GM19468 (cell line): ENCODE measurements at regions not wholly inside any gene's neighbourhood (a gene's known extent, or its start where the extent isn't known, plus 50 kb on each side); places are given as distances from the start of the nearest gene placed in this dataset.
"Not testable (repeated sequence)": the region's sequence is repeated elsewhere in the genome, so short reads cannot be mapped to it uniquely, and the experiment has no call there.

ENCODE experiments used
- ATAC-seq: cut with Tn5 transposase; IDR thresholded peaks from one replicate; pipeline ENCODE4 v1.9.1; 2021; ENCODE audit warnings: mild to moderate bottlenecking, moderate library complexity, moderate number of reproducible peaks; ENCODE audit not compliant: unreplicated experiment; ENCODE audit errors: extremely low read depth

- ATAC-seq, result no peak
These were observed 352.4 kb upstream of the CLEC14A start for GRCh38 chr14:38608244-38608643.

GRCh38 chr14:38605193-38606114 lies 349.6 kb upstream of the CLEC14A start:
- no peak for ATAC-seq

GRCh38 chr14:38600572-38600971 lies 344.7 kb upstream of the CLEC14A start:
- ATAC-seq, result not testable (repeated sequence)

GRCh38 chr14:38593476-38593875 lies 337.6 kb upstream of the CLEC14A start:
- no peak for ATAC-seq

GRCh38 chr14:38592764-38593442 lies 337.0 kb upstream of the CLEC14A start:
- ATAC-seq, result no peak

GRCh38 chr14:38589747-38590350 lies 334.0 kb upstream of the CLEC14A start:
- no peak for ATAC-seq

GRCh38 chr14:38583471-38583870 lies 327.6 kb upstream of the CLEC14A start:
- no peak for ATAC-seq

- no peak for ATAC-seq
These were observed 322.4 kb upstream of the CLEC14A start for GRCh38 chr14:38578278-38578681.

- ATAC-seq, result no peak
These were observed 311.8 kb upstream of the CLEC14A start for GRCh38 chr14:38567703-38568102.

GRCh38 chr14:38561657-38562056 lies 305.8 kb upstream of the CLEC14A start:
- ATAC-seq, result no peak

GRCh38 chr14:38559711-38560110 lies 303.8 kb upstream of the CLEC14A start:
- ATAC-seq, result no peak

GRCh38 chr14:38557391-38557790 lies 301.5 kb upstream of the CLEC14A start:
- not testable (repeated sequence) for ATAC-seq

- ATAC-seq, result no peak
These were observed 300.4 kb upstream of the CLEC14A start for GRCh38 chr14:38556252-38556651.

GRCh38 chr14:38554026-38554425 lies 298.1 kb upstream of the CLEC14A start:
- no peak for ATAC-seq

- ATAC-seq, result no peak
These were observed 297.7 kb upstream of the CLEC14A start for GRCh38 chr14:38553586-38553985.

- ATAC-seq, result no peak
These were observed 293.7 kb upstream of the CLEC14A start for GRCh38 chr14:38549564-38549963.

GRCh38 chr14:38547961-38548490 lies 292.1 kb upstream of the CLEC14A start:
- no peak for ATAC-seq

- ATAC-seq, result no peak
These were observed 291.1 kb upstream of the CLEC14A start for GRCh38 chr14:38546932-38547551.

GRCh38 chr14:38544776-38545175 lies 288.9 kb upstream of the CLEC14A start:
- ATAC-seq, result no peak

- ATAC-seq, result not testable (repeated sequence)
These were observed 288.0 kb upstream of the CLEC14A start for GRCh38 chr14:38543851-38544250.
